ENCODE measurements at regions not wholly inside any gene's neighbourhood (a gene's known extent, or its start where the extent isn't known, plus 50 kb on each side); places are given as distances from the start of the nearest gene placed in this dataset.
A peak's percentile ranks its signal among the peaks of the same experiment; 100 is the strongest.
"Not testable (repeated sequence)": the region's sequence is repeated elsewhere in the genome, so short reads cannot be mapped to it uniquely, and the experiment has no call there.

GRCh38 chr5:87183896-87184295 lies 83.8 kb upstream of the RASA1 start:
- DNase-seq (ENCODE audit: low read depth in 4 of 4, low spot score in 3 of 4) = no peak

GRCh38 chr5:87184605-87185004 lies 83.1 kb upstream of the RASA1 start:
- no peak for DNase-seq (ENCODE audit: low read depth in 4 of 4, low spot score in 3 of 4)

- no peak for DNase-seq (ENCODE audit: low read depth in 4 of 4, low spot score in 3 of 4)
Observed at GRCh38 chr5:87185838-87186237, 81.8 kb upstream of the RASA1 start.

GRCh38 chr5:87188391-87188790 lies 79.3 kb upstream of the RASA1 start:
- DNase-seq (ENCODE audit: low read depth in 4 of 4, low spot score in 3 of 4) = no peak

- DNase-seq (ENCODE audit: low read depth in 4 of 4, low spot score in 3 of 4) = no peak
Observed at GRCh38 chr5:87190041-87190440, 77.6 kb upstream of the RASA1 start.

- DNase-seq (ENCODE audit: low read depth in 4 of 4, low spot score in 3 of 4) = no peak
Observed at GRCh38 chr5:87190687-87191086, 77.0 kb upstream of the RASA1 start.

GRCh38 chr5:87191645-87192044 lies 76.0 kb upstream of the RASA1 start:
- no peak for DNase-seq (ENCODE audit: low read depth in 4 of 4, low spot score in 3 of 4)

GRCh38 chr5:87195104-87195591 lies 72.5 kb upstream of the RASA1 start:
- no peak for DNase-seq (ENCODE audit: low read depth in 4 of 4, low spot score in 3 of 4)

GRCh38 chr5:87195616-87196015 lies 72.1 kb upstream of the RASA1 start:
- no peak for DNase-seq (ENCODE audit: low read depth in 4 of 4, low spot score in 3 of 4)

GRCh38 chr5:87198010-87198409 lies 69.7 kb upstream of the RASA1 start:
- DNase-seq (ENCODE audit: low read depth in 4 of 4, low spot score in 3 of 4) = no peak

GRCh38 chr5:87199246-87199645 lies 68.4 kb upstream of the RASA1 start:
- DNase-seq (ENCODE audit: low read depth in 4 of 4, low spot score in 3 of 4) = not testable (repeated sequence)

- DNase-seq (ENCODE audit: low read depth in 4 of 4, low spot score in 3 of 4) = not testable (repeated sequence)
Observed at GRCh38 chr5:87199704-87200103, 68.0 kb upstream of the RASA1 start.

GRCh38 chr5:87210076-87210475 lies 57.6 kb upstream of the RASA1 start:
- DNase-seq (ENCODE audit: low read depth in 4 of 4, low spot score in 3 of 4) = no peak

- DNase-seq (ENCODE audit: low read depth in 4 of 4, low spot score in 3 of 4) = peak; percentile 6 to 29 (median 16)
Observed at GRCh38 chr5:87210743-87211142, 56.9 kb upstream of the RASA1 start.

- DNase-seq (ENCODE audit: low read depth in 4 of 4, low spot score in 3 of 4) = no peak
Observed at GRCh38 chr5:87211676-87212075, 56.0 kb upstream of the RASA1 start.

- not testable (repeated sequence) for DNase-seq (ENCODE audit: low read depth in 4 of 4, low spot score in 3 of 4)
Observed at GRCh38 chr5:87212183-87212582, 55.5 kb upstream of the RASA1 start.

GRCh38 chr5:87217480-87217879 lies 50.2 kb upstream of the RASA1 start:
- not testable (repeated sequence) for DNase-seq (ENCODE audit: low read depth in 4 of 4, low spot score in 3 of 4)

All from left renal pelvis (tissue), 4 donors.